ACC112 (cell line): ENCODE measurements at regions not wholly inside any gene's neighbourhood (a gene's known extent, or its start where the extent isn't known, plus 50 kb on each side); places are given as distances from the start of the nearest gene placed in this dataset.

Source experiments
- H2AFZ ChIP-seq: fragments of 200-600 bp; sonication (generic); one replicate; pipeline ENCODE4 v1.6.0; 2017; ENCODE audit warnings: antibody characterized with exemption, low read length; ENCODE audit not compliant: unreplicated experiment
- H3K27ac ChIP-seq: fragments of 200-600 bp; sonication (generic); 2 replicates; pipeline ENCODE4 v1.5.1; 2014; ENCODE audit warnings: low read depth, mild to moderate bottlenecking, antibody characterized with exemption, low read length, moderate library complexity
- H3K27me3 ChIP-seq: fragments of 200-600 bp; sonication (generic); 2 replicates; pipeline ENCODE4 v1.6.1; 2014; ENCODE audit warnings: mild to moderate bottlenecking, antibody characterized with exemption, low read length, moderate library complexity, mixed read lengths; ENCODE audit not compliant: insufficient read depth
- H3K36me3 ChIP-seq: fragments of 200-600 bp; sonication (generic); 2 replicates; pipeline ENCODE4 v1.6.1; 2016; ENCODE audit warnings: mild to moderate bottlenecking, antibody characterized with exemption, low read length, moderate library complexity, mixed read lengths; ENCODE audit not compliant: insufficient read depth
- H3K4me1 ChIP-seq: fragments of 200-600 bp; sonication (generic); one replicate; pipeline ENCODE4 v1.6.1; 2016; ENCODE audit warnings: low read length, mixed read lengths; ENCODE audit not compliant: insufficient read depth, unreplicated experiment, control insufficient read depth
- H3K4me3 ChIP-seq: fragments of 200-600 bp; sonication (generic); 2 replicates; pipeline ENCODE4 v1.5.1; 2014; ENCODE audit warnings: mild to moderate bottlenecking, low read depth, low read length
- H3K79me2 ChIP-seq: fragments of 200-600 bp; sonication (generic); one replicate; pipeline ENCODE4 v1.6.0; 2016; ENCODE audit warnings: low read length; ENCODE audit not compliant: control insufficient read depth, unreplicated experiment, insufficient read depth

DNA sequence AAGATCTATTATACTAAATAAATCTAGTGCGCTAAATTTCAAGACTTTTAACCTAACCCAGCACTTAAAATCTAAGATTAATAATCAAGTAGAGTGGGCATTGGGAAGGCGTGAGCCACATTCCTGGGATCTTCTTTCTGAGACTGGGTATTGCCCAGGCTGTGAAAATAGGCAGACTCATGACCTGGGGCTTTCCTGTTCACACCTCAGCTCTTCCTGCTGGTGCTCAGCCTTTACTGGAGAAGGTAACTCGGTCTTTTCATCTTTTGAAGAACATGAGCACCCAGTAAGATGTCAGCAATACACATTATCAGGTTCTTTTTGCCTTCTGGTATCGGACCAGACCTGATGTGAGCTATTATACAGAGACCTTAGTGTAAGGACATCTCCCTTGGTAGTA, 500.5 kb downstream of the PLCL1 start:
- Histone ChIP-seq H3K4me1 (no peaks in the 10 kb centered on the region), H3K27ac (no peak overlapping the region), H3K79me2 (no peaks in the 10 kb centered on the region), H3K27me3 (peaks cover 15% of the 10 kb centered on the region), H3K4me3 (no peak overlapping the region), H3K36me3 (no peaks in the 10 kb centered on the region), H2AFZ (no peak overlapping the region)

DNA sequence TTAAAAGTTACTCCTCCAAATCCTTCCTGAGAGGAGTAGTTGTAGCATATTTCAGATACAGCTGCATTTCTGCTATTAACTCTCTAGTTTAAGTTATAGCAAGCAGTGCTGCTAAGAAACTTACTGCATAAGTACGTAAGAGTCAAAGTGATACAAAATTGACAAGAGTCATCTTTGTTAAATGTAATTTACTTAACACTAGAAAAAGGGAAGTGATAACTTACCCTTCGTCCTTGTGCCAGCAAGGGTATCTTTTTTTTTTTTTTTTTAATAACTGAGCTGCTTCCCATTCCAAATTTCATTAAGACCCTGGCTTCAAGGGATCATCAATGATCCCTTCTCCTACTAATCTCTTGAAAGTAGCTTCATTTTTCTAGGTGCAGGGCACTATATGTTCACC, 493.0 kb downstream of the PLCL1 start:
- no peaks in the 10 kb centered on the region for H3K36me3 ChIP-seq
- no peaks in the 10 kb centered on the region for H3K79me2 ChIP-seq
- no peaks in the 10 kb centered on the region for H3K27me3 ChIP-seq
- H3K4me1 ChIP-seq = no peaks in the 10 kb centered on the region
- no peak overlapping the region for H3K4me3 ChIP-seq
- H3K27ac ChIP-seq = no peak overlapping the region
- no peak overlapping the region for H2AFZ ChIP-seq

DNA sequence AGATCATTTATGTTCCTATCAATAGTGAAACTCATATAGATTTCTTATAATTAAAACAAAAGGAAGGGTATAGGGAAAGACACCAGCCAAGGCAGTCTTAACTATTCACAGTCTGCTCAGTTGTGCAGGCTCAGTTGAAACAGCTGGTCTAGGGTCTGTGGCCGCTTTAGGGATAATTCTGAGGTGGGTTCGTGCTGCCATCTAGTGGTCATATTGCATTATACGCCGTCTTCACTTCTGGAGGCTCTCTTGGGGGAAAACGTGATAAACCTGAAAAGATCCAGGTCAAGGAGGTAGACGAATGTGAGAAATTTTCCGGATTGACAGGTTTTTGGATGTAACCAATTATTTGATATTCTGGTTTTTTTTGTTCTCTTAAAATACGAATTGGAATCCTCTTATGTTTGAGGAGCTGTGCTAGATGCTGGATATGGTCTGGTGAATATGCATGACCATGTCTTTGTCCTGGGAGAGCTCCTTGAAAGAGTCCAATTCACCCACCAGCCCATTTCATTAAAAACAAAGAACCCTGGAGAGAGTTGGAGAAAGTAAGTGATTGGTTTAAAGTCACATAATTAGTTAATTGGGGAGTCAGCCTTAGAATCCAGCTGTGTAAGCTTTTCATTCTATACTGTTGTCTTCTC, 492.4 kb downstream of the PLCL1 start:
- Histone ChIP-seq H3K79me2 (no peaks in the 10 kb centered on the region), H3K27me3 (no peaks in the 10 kb centered on the region), H2AFZ (no peak overlapping the region), H3K36me3 (no peaks in the 10 kb centered on the region), H3K27ac (no peak overlapping the region), H3K4me3 (no peak overlapping the region), H3K4me1 (no peaks in the 10 kb centered on the region)

DNA sequence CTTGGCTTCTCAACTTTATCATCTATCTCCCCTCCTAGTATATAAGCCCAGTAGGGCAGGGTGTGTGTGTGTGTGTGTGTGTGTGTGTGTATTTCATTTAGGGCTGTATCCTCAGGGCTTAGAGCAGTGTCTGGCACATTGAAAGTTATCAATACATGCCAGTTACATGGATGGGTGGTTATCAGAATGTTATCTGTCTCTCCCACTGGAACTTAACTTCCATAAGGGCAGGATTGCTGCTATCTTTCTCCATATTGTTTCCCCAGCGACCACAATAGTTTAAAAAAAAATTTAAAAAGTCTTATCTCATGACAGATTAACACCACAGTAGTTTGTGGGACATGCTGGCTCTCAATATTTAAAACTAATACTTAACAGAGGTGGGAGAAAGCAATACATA, 488.9 kb downstream of the PLCL1 start:
- H3K4me3 ChIP-seq = no peak overlapping the region
- H3K79me2 ChIP-seq = no peaks in the 10 kb centered on the region
- H3K4me1 ChIP-seq = no peaks in the 10 kb centered on the region
- no peaks in the 10 kb centered on the region for H3K27me3 ChIP-seq
- no peaks in the 10 kb centered on the region for H3K36me3 ChIP-seq
- H2AFZ ChIP-seq = no peak overlapping the region
- no peak overlapping the region for H3K27ac ChIP-seq

DNA sequence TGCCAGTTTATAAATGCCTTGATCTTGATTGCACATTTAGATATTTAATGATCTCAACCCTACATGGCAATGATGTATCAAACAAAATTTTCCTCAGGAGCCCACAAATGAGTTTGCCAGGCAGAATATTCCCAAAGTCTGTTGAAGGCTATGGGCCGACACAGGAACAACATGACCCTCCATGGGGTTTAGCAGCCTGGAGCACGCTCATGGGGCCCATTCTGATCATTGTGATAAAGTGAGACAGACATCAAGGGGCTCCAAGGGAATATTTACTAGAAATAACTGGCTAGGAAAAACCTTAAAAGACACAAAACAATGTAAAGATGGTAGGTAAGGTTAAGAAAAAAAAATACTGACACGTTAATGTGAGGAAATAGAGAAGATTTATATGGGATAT, 485.4 kb downstream of the PLCL1 start:
- Histone ChIP-seq H3K79me2 (no peaks in the 10 kb centered on the region), H3K4me1 (no peaks in the 10 kb centered on the region), H3K4me3 (no peak overlapping the region), H3K27ac (no peak overlapping the region), H3K36me3 (no peaks in the 10 kb centered on the region), H2AFZ (no peak overlapping the region), H3K27me3 (no peaks in the 10 kb centered on the region)

DNA sequence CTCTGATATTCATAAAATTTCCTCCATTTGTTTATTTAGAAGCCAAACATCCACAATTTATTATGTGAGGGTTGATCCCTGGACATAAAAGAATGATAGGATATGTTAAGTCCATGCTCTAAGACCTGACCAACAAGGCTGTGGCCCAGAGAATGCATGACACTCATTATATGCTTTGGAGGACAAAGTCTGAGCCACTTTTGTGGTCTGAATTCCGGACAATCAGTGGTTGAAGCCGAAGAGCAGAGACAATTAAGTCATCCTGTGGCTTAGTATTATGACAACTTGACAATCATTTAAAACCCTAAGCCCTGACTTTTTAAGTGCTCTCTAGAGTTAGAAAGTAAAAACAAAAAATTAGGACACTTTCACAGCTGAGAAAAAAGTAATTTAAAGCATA, 483.3 kb downstream of the PLCL1 start:
- H3K4me3 ChIP-seq = no peak overlapping the region
- H3K36me3 ChIP-seq = no peaks in the 10 kb centered on the region
- no peaks in the 10 kb centered on the region for H3K79me2 ChIP-seq
- no peak overlapping the region for H2AFZ ChIP-seq
- H3K4me1 ChIP-seq = peaks cover 7% of the 10 kb centered on the region
- H3K27ac ChIP-seq = no peak overlapping the region
- no peaks in the 10 kb centered on the region for H3K27me3 ChIP-seq

DNA sequence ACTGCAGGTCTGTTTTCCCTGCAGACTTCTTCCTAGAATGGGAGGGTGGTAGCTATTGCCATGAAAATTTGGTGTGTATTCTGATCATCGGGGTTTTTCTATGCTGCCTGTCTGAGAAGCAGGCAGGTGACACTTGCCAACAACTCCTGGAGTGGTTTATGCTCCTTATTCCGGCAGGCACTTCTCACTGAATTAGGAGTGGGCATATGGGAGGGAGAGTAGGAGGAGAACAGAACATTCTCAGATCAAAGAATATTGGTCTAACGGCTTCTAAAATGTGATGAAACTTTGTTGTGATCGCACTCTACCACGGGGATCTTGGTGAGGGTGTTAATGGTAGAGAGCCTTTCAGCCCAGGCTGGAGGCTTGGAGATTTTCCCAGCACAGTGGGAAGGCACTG, 480.8 kb downstream of the PLCL1 start:
- Histone ChIP-seq H2AFZ (no peak overlapping the region), H3K4me1 (peaks cover 10% of the 10 kb centered on the region), H3K27me3 (no peaks in the 10 kb centered on the region), H3K36me3 (no peaks in the 10 kb centered on the region), H3K79me2 (no peaks in the 10 kb centered on the region), H3K27ac (no peak overlapping the region), H3K4me3 (no peak overlapping the region)

DNA sequence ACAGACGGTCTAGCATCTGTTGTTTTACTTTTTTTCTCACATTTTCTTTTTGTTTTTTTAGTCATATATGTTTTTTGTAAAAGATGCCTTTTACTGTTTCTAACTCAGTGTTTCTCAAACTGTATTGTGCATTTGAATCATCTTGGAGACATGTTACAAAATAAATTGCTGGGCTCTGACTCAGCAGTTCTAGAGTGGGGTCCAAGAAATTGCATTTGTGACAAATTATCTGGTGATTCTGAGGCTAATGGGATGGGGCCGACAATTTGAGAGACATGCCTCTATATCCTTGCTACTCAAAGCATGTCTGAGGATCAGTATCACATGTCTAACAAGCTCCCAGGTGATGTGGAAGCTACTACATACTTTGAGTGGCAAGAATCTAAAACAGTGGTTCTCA, 478.8 kb downstream of the PLCL1 start:
- H3K79me2 ChIP-seq = no peaks in the 10 kb centered on the region

DNA sequence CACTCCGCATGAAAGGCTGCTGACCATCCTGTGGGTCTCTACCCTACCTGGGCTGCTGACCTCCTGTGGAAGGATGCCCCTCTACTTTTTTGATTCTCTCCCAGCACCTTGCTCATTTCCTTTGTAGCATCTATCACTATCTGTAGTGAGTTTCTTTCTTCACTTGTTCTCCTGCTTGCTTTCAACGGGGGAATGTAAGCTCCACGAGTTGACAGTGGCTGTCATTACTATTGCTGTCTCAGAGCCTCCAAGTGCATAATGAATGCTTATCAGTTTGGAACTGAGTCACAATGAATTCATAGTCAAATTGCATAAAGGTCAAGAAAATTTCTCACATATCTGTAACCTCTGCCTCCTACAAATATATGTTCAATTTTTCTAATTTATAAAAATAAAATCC, 477.7 kb downstream of the PLCL1 start:
- H2AFZ ChIP-seq = no peak overlapping the region
- H3K27me3 ChIP-seq = peaks cover 4% of the 10 kb centered on the region; the same call in 1 of the 2 replicates
- no peak overlapping the region for H3K4me3 ChIP-seq
- H3K27ac ChIP-seq = no peak overlapping the region
- peaks cover 10% of the 10 kb centered on the region for H3K4me1 ChIP-seq
- no peaks in the 10 kb centered on the region for H3K36me3 ChIP-seq
- no peaks in the 10 kb centered on the region for H3K79me2 ChIP-seq

More for the DNA sequence above, 478.8 kb downstream of the PLCL1 start:
- Histone ChIP-seq H2AFZ (no peak overlapping the region), H3K27ac (no peak overlapping the region), H3K36me3 (no peaks in the 10 kb centered on the region), H3K27me3 (peaks cover under 1% of the 10 kb centered on the region; the same call in 1 of the 2 replicates), H3K4me3 (no peak overlapping the region), H3K4me1 (peaks cover 10% of the 10 kb centered on the region)

DNA sequence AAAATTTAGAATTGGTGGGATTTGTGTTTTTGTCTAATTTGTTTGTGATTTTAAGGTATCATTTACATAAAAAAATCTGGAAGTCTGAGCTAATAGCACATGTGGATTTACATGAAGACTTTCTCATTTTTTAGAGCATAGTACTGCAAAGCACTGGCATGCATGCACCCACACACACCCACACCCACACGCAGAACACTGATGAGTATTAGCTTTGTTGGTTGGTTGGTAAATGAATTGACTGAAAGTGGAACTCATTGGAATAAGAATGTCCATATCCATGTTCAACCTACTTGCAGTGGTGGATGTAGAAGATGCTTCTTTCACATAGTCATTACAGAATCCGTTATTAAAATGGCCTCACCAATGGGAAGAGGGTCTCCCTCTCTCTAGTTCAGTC, 475.8 kb downstream of the PLCL1 start:
- no peak overlapping the region for H3K4me3 ChIP-seq
- peaks cover 10% of the 10 kb centered on the region for H3K4me1 ChIP-seq
- H2AFZ ChIP-seq = no peak overlapping the region
- no peaks in the 10 kb centered on the region for H3K36me3 ChIP-seq
- no peaks in the 10 kb centered on the region for H3K79me2 ChIP-seq
- H3K27ac ChIP-seq = no peak overlapping the region
- peaks cover 4% of the 10 kb centered on the region for H3K27me3 ChIP-seq

DNA sequence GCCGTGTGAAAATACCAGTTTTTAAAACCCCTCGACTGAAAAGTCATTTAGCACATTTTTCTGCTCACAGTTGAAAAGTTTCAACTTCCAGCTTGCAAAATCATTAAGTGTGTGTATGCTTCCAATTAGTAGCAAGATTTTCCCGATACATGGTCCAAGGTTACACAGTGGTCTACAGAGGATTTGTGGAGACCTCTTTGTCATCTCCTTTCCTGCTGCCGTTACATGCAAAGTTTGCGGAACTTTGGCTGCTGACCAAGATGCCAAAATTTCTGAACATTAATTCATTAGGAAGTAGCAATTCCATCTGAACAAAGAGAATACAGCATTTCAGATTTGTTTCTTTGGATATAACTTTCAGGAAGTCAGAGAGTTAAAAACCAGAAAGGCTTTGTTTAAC, 474.6 kb downstream of the PLCL1 start:
- peaks cover 4% of the 10 kb centered on the region for H3K27me3 ChIP-seq

More for the DNA sequence above, 474.6 kb downstream of the PLCL1 start:
- no peak overlapping the region for H3K27ac ChIP-seq
- H3K36me3 ChIP-seq = no peaks in the 10 kb centered on the region
- no peak overlapping the region for H3K4me3 ChIP-seq
- peaks cover 10% of the 10 kb centered on the region for H3K4me1 ChIP-seq
- H2AFZ ChIP-seq = no peak overlapping the region
- H3K79me2 ChIP-seq = no peaks in the 10 kb centered on the region
